HepG2 (cell line): ENCODE measurements at regions not wholly inside any gene's neighbourhood (a gene's known extent, or its start where the extent isn't known, plus 50 kb on each side); places are given as distances from the start of the nearest gene placed in this dataset.

ENCODE experiments used
- ATAC-seq: fragments of 200-7000 bp; cut with Tn5 transposase; 3 replicates; pipeline ENCODE4 v1.9.1; 2020; ENCODE audit warnings: mild to moderate bottlenecking, moderate library complexity
- BruUV-seq: library from RNA; stranded (reverse); fragments of 400-500 nt; replicated peaks from 2 replicates; lab custom pipeline; 2021; lab: Mats Ljungman, UMichigan
- CTCF ChIA-PET: fragments of 300-600 bp; formaldehyde crosslinking; extraction: SDS; loops from one replicate; lab custom pipeline; 2021; ENCODE audit warnings: low total read pairs, inconsistent platforms, low intra/inter-chr PET ratio; lab: Yijun Ruan, JAX
- POLR2A ChIA-PET: fragments of 350-600 bp; sonication (Branson Sonifier 250); formaldehyde crosslinking; loops from one replicate; lab custom pipeline; 2020; ENCODE audit warnings: antibody characterized with exemption, inconsistent platforms; lab: Yijun Ruan, JAX
- DNase-seq: peaks from one replicate; pipeline ENCODE4 v3.0.0-alpha.2; 2015; ENCODE audit warnings: low spot score
- FAIRE-seq: peaks from 3 replicates; lab custom pipeline; 2011; peaks lifted over from hg19 to GRCh38; lab: Jason Lieb, UNC
- H2AFZ ChIP-seq: one replicate; pipeline ENCODE4 v1.6.1; 2011; ENCODE audit warnings: low read length, inconsistent platforms
- H3K27ac ChIP-seq: fragments of 300-600 bp; 3 replicates; pipeline ENCODE4 v1.8.0; 2011; ENCODE audit warnings: mixed run types, mild to moderate bottlenecking, mixed read lengths, low read length, inconsistent platforms; ENCODE audit not compliant: insufficient read depth; ENCODE audit errors: extremely low read length
- H3K27me3 ChIP-seq, 2 experiments: fragments of 200-600 bp in 1 of 2; 2 replicates in 1 of 2; 3 replicates in 1 of 2; pipeline versions ENCODE4 v1.6.0 to v1.8.0; 2011; ENCODE audit warnings: low read length in 2 of 2, mild to moderate bottlenecking in 2 of 2, moderate library complexity in 2 of 2, inconsistent platforms in 1 of 2; ENCODE audit not compliant: insufficient read depth in 2 of 2, control insufficient read depth in 1 of 2
- H3K36me3 ChIP-seq, 2 experiments: fragments of 200-600 bp in 1 of 2; replicated peaks in 1 of 2; 2 replicates in 1 of 2; 3 replicates in 1 of 2; pipeline versions ENCODE4 v1.5.1 to v1.8.0; 2011; ENCODE audit warnings: low read length in 2 of 2, inconsistent platforms in 1 of 2; ENCODE audit not compliant: insufficient read depth in 2 of 2, control insufficient read depth in 1 of 2
- H3K4me1 ChIP-seq: 2 replicates; pipeline ENCODE4 v1.5.1; 2012; ENCODE audit warnings: low read length, inconsistent platforms; ENCODE audit not compliant: insufficient read depth
- H3K4me2 ChIP-seq: 2 replicates; pipeline ENCODE4 v1.6.0; 2011; ENCODE audit warnings: low read depth, low read length, inconsistent platforms
- H3K4me3 ChIP-seq, 3 experiments: fragments of 200-600 bp in 1 of 3; sonication (generic), shearing (Covaris generic) in 1 of 3; replicated peaks in 1 of 3; 2 replicates each; pipeline ENCODE4 v1.5.1; 2011 to 2016; ENCODE audit warnings: low read length in 3 of 3, inconsistent platforms in 2 of 3, low read depth in 2 of 3, mild to moderate bottlenecking in 2 of 3, control low read depth in 1 of 3, mixed read lengths in 1 of 3; ENCODE audit not compliant: insufficient read depth in 1 of 3
- H3K79me2 ChIP-seq: one replicate; pipeline ENCODE4 v1.6.1; 2011; ENCODE audit warnings: low read length, inconsistent platforms; ENCODE audit not compliant: insufficient read depth
- H3K9ac ChIP-seq: 2 replicates; pipeline ENCODE4 v1.6.0; 2011; ENCODE audit warnings: mild to moderate bottlenecking, low read depth, low read length, inconsistent platforms; ENCODE audit not compliant: insufficient read depth
- H3K9me3 ChIP-seq: 2 replicates; pipeline ENCODE4 v1.5.1; 2012; ENCODE audit warnings: mild to moderate bottlenecking, low read length
- H4K20me1 ChIP-seq: 2 replicates; pipeline ENCODE4 v1.6.0; 2011; ENCODE audit warnings: inconsistent platforms, mild to moderate bottlenecking, low read length, moderate library complexity; ENCODE audit not compliant: insufficient read depth
- ADNP ChIP-seq: sonication (generic); formaldehyde crosslinking; IDR thresholded peaks from 2 replicates; pipeline ENCODE4 v1.4.0; 2020; ENCODE audit warnings: missing genetic modification reagents
- CEBPG ChIP-seq: IDR thresholded peaks from 2 replicates; pipeline ENCODE4 v1.6.1; 2016
- FOSL1 ChIP-seq: sonication (generic); formaldehyde crosslinking; IDR thresholded peaks from 2 replicates; pipeline ENCODE4 v1.9.0; 2021; ENCODE audit warnings: missing genetic modification reagents, borderline replicate concordance
- POLR2A ChIP-seq, 2 experiments: IDR thresholded peaks; 2 replicates each; pipeline ENCODE4 v1.6.1; 2011; ENCODE audit warnings: low read depth in 2 of 2, low read length in 2 of 2, mild to moderate bottlenecking in 1 of 2, moderate library complexity in 1 of 2; ENCODE audit not compliant: insufficient read depth in 1 of 2
- ZNF224 ChIP-seq: sonication (generic); formaldehyde crosslinking; IDR thresholded peaks from 2 replicates; pipeline ENCODE4 v1.5.0; 2020; ENCODE audit warnings: mild to moderate bottlenecking, missing genetic modification reagents
- ZNF432 ChIP-seq: sonication (generic); formaldehyde crosslinking; IDR thresholded peaks from 2 replicates; pipeline ENCODE4 v1.5.0; 2020; ENCODE audit warnings: missing genetic modification reagents, mild to moderate bottlenecking, borderline replicate concordance
- ZNF496 ChIP-seq: sonication (generic); formaldehyde crosslinking; IDR thresholded peaks from 2 replicates; pipeline ENCODE4 v1.8.1; 2023; ENCODE audit warnings: mild to moderate bottlenecking, moderate library complexity, missing genetic modification reagents; ENCODE audit not compliant: insufficient replicate concordance
- ZNF567 ChIP-seq: sonication (generic); formaldehyde crosslinking; IDR thresholded peaks from 2 replicates; pipeline ENCODE4 v1.8.1; 2023; ENCODE audit warnings: mild to moderate bottlenecking, missing genetic modification reagents, borderline replicate concordance
- ZSCAN30 ChIP-seq: sonication (generic); formaldehyde crosslinking; IDR thresholded peaks from 2 replicates; pipeline ENCODE4 v1.5.0; 2020; ENCODE audit warnings: mild to moderate bottlenecking, missing genetic modification reagents
- WGBS: methylation state at CpG from one replicate; pipeline ENCODE4 v1.1.6; 2017; ENCODE audit warnings: low lambda C conversion rate; 5-methylcytosine and 5-hydroxymethylcytosine counted together
- in situ Hi-C: cut with HindIII; loops from 2 replicates; pipeline ENCODE4 v1.10.0; 2017; ENCODE audit warnings: low pct_unique_long_range_greater_than_20kb; ENCODE audit not compliant: extremely low pct_ligation_motif_present
- intact Hi-C: fragments of 100-400 bp; cut with micrococcal nuclease; formaldehyde crosslinking; loops from one replicate; pipeline ENCODE4 v1.10.0; 2022; ENCODE audit not compliant: unreplicated experiment
- TF ChIP-seq, protein P1 (sequence below): sonication (generic); formaldehyde crosslinking; IDR thresholded peaks from 2 replicates; pipeline ENCODE4 v1.4.0; 2020; ENCODE audit warnings: missing genetic modification reagents
- TF ChIP-seq, protein P2 (sequence below): sonication (generic); IDR thresholded peaks from 2 replicates; pipeline ENCODE4 v1.6.1; 2016; ENCODE audit warnings: low read depth, borderline replicate concordance

DNA sequence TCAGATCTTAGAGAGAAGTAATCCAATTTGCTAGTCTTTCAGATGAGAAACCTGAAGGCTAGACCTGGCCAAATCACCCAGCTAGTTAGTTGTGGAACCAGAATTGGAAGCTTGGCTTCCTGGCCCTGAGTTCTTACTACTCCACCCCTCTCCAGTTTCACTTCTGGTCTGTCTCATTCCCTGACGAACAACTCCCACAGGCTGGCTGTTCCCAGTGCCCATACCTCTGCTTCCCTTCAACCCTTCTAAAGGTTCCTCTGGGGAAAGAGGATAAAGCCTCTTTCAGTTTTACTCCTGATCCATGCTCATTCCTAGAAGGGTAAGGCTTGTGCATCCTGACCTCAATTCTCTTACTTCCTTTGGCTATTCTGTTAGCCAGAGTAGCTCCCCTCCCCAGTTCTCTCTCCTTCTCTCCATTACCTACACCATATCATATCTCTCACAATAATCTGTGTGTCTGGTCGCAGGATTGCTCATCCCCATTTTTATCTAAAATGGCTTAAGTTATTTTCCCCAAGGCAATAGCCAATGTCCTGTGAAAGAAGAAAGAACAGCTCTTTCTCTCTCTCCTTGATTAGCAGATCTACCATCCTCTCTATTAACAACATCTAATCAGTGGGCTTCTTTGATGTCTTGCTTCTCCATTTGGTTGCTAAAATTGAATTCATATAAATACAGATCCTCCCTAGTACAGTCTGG lies 155.0 kb upstream of the MAOA start:
- no peak overlapping the region for H3K4me2 ChIP-seq
- no TSS peak for BruUV-seq
- 0% methylated on average over 2 of the region's 2 CpGs for WGBS
- H3K79me2 ChIP-seq: no peaks in the 10 kb centered on the region
- H3K27ac ChIP-seq: no peak overlapping the region
- POLR2A ChIA-PET: no interaction called here
- TF ChIP-seq, protein P1, sequence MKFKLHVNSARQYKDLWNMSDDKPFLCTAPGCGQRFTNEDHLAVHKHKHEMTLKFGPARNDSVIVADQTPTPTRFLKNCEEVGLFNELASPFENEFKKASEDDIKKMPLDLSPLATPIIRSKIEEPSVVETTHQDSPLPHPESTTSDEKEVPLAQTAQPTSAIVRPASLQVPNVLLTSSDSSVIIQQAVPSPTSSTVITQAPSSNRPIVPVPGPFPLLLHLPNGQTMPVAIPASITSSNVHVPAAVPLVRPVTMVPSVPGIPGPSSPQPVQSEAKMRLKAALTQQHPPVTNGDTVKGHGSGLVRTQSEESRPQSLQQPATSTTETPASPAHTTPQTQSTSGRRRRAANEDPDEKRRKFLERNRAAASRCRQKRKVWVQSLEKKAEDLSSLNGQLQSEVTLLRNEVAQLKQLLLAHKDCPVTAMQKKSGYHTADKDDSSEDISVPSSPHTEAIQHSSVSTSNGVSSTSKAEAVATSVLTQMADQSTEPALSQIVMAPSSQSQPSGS (CRISPR knock-in tag): no peak
- TF ChIP-seq, protein P2, sequence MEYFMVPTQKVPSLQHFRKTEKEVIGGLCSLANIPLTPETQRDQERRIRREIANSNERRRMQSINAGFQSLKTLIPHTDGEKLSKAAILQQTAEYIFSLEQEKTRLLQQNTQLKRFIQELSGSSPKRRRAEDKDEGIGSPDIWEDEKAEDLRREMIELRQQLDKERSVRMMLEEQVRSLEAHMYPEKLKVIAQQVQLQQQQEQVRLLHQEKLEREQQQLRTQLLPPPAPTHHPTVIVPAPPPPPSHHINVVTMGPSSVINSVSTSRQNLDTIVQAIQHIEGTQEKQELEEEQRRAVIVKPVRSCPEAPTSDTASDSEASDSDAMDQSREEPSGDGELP: no peak
- TF ChIP-seq POLR2A (IDR thresholded peaks at IDR 0.05; ENCODE audit: insufficient read depth in 1 of 2, low read depth in 2 of 2, low read length in 2 of 2) (no peak), ZNF432 (CRISPR knock-in tag) (no peak), ZNF496 (CRISPR knock-in tag) (no peak), FOSL1 (no peak), ZNF567 (no peak), ZNF224 (CRISPR knock-in tag) (no peak), CEBPG (CRISPR knock-in tag) (no peak), ZSCAN30 (CRISPR knock-in tag) (no peak), ADNP (CRISPR knock-in tag) (no peak)
- DNase-seq: no peak
- no peak overlapping the region for H3K9ac ChIP-seq
- H3K4me3 ChIP-seq: no peak overlapping the region
- H3K27me3 ChIP-seq: no peaks in the 10 kb centered on the region
- H3K9me3 ChIP-seq: no peaks in the 10 kb centered on the region
- FAIRE-seq: no peak
- intact Hi-C loops (no loop called here), in situ Hi-C loops (no loop called here)
- CTCF ChIA-PET: no interaction called here
- H3K36me3 ChIP-seq: no peaks in the 10 kb centered on the region
- no peak overlapping the region for H2AFZ ChIP-seq
- no peaks in the 10 kb centered on the region for H4K20me1 ChIP-seq
- no peak for ATAC-seq
- H3K4me1 ChIP-seq: no peaks in the 10 kb centered on the region
